EH (cell line): ENCODE measurements at regions not wholly inside any gene's neighbourhood (a gene's known extent, or its start where the extent isn't known, plus 50 kb on each side); places are given as distances from the start of the nearest gene placed in this dataset.

Experiments
- DNase-seq: peaks from one replicate; pipeline ENCODE4 v3.0.0-alpha.2; 2015; ENCODE audit warnings: low read depth

- DNase-seq, result peak; percentile 6
These were observed 1139.1 kb upstream of the SEMA6A start for GRCh38 chr5:117713585-117714198.

GRCh38 chr5:117701062-117701461 is 1126.4 kb upstream of the SEMA6A start:
- peak; percentile 27 for DNase-seq

GRCh38 chr5:117692606-117693005 is 1118.0 kb upstream of the SEMA6A start:
- no peak for DNase-seq

GRCh38 chr5:117691081-117691870 is 1116.7 kb upstream of the SEMA6A start:
- DNase-seq, result peak; percentile 29

GRCh38 chr5:117690612-117691011 is 1116.0 kb upstream of the SEMA6A start:
- DNase-seq, result no peak

GRCh38 chr5:117686926-117687325 is 1112.3 kb upstream of the SEMA6A start:
- DNase-seq, result no peak

- DNase-seq, result peak; percentile 43
These were observed 1107.8 kb upstream of the SEMA6A start for GRCh38 chr5:117682416-117682815.

GRCh38 chr5:117681431-117682254 is 1107.0 kb upstream of the SEMA6A start:
- peak; percentile 23 for DNase-seq

- DNase-seq, result peak; percentile 86
These were observed 1105.8 kb upstream of the SEMA6A start for GRCh38 chr5:117680426-117680825.

GRCh38 chr5:117679046-117679445 is 1104.4 kb upstream of the SEMA6A start:
- peak; percentile 35 for DNase-seq

GRCh38 chr5:117675646-117676045 is 1101.0 kb upstream of the SEMA6A start:
- DNase-seq, result no peak

- DNase-seq, result no peak
These were observed 1096.9 kb upstream of the SEMA6A start for GRCh38 chr5:117671551-117671950.

GRCh38 chr5:117667105-117667504 is 1092.5 kb upstream of the SEMA6A start:
- DNase-seq, result no peak

- no peak for DNase-seq
These were observed 1090.5 kb upstream of the SEMA6A start for GRCh38 chr5:117665121-117665520.

- no peak for DNase-seq
These were observed 1087.7 kb upstream of the SEMA6A start for GRCh38 chr5:117662361-117662760.

- DNase-seq, result peak; percentile 38
These were observed 1082.9 kb upstream of the SEMA6A start for GRCh38 chr5:117657541-117657940.

- peak; percentile 39 for DNase-seq
These were observed 1078.3 kb upstream of the SEMA6A start for GRCh38 chr5:117652958-117653280.

GRCh38 chr5:117652036-117652957 is 1077.7 kb upstream of the SEMA6A start:
- DNase-seq, result peak; percentile 7

- no peak for DNase-seq
These were observed 1075.2 kb upstream of the SEMA6A start for GRCh38 chr5:117649821-117650220.

GRCh38 chr5:117645400-117645799 is 1070.8 kb upstream of the SEMA6A start:
- no peak for DNase-seq

- DNase-seq, result no peak
These were observed 1064.0 kb upstream of the SEMA6A start for GRCh38 chr5:117638581-117638980.

GRCh38 chr5:117633093-117633492 is 1058.5 kb upstream of the SEMA6A start:
- DNase-seq, result no peak
